SU-DHL-6 (cell line): ENCODE measurements at regions not wholly inside any gene's neighbourhood (a gene's known extent, or its start where the extent isn't known, plus 50 kb on each side); places are given as distances from the start of the nearest gene placed in this dataset.

Source experiments
- EZH2phosphoT487 ChIP-seq: fragments of 200-600 bp; sonication (generic), shearing (Covaris generic); conservative IDR thresholded peaks from 2 replicates; pipeline ENCODE4 v1.6.1; 2018; ENCODE audit warnings: mild to moderate bottlenecking, antibody characterized with exemption, low read length, moderate library complexity, mixed read lengths
- TF ChIP-seq, protein P1 (sequence below): fragments of 200-600 bp; sonication (generic); IDR thresholded peaks from one replicate; pipeline ENCODE4 v1.5.1; 2017; ENCODE audit warnings: antibody characterized with exemption, mild to moderate bottlenecking, low read length, moderate library complexity; ENCODE audit not compliant: insufficient read depth, poor library complexity, severe bottlenecking

DNA sequence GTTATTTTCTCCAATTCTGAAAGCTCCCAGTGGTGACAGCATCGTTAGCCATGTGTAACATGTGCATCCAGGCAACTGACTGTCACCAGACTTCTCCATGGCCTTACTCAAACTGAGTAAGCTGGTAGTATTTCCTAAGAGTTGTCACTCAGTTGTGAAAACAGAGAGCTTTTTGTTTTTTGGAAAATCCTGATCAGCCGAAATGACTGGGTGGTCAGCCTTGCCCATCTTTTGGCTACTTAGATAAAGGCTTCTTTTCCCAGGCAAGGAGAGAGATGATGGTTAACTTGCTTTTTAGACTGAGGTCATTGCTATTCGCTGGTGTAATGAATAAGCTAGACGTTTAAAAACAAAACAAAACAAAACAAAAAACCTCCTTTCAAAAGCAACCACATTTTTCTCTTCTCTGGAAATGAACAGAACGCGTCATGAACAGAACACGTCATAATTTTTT is 159.5 kb upstream of the KLF14 start:
- TF ChIP-seq EZH2phosphoT487, result no peak
- TF ChIP-seq, protein P1, sequence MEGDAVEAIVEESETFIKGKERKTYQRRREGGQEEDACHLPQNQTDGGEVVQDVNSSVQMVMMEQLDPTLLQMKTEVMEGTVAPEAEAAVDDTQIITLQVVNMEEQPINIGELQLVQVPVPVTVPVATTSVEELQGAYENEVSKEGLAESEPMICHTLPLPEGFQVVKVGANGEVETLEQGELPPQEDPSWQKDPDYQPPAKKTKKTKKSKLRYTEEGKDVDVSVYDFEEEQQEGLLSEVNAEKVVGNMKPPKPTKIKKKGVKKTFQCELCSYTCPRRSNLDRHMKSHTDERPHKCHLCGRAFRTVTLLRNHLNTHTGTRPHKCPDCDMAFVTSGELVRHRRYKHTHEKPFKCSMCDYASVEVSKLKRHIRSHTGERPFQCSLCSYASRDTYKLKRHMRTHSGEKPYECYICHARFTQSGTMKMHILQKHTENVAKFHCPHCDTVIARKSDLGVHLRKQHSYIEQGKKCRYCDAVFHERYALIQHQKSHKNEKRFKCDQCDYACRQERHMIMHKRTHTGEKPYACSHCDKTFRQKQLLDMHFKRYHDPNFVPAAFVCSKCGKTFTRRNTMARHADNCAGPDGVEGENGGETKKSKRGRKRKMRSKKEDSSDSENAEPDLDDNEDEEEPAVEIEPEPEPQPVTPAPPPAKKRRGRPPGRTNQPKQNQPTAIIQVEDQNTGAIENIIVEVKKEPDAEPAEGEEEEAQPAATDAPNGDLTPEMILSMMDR, result no peak
